ENCODE measurements at regions not wholly inside any gene's neighbourhood (a gene's known extent, or its start where the extent isn't known, plus 50 kb on each side); places are given as distances from the start of the nearest gene placed in this dataset.

DNA sequence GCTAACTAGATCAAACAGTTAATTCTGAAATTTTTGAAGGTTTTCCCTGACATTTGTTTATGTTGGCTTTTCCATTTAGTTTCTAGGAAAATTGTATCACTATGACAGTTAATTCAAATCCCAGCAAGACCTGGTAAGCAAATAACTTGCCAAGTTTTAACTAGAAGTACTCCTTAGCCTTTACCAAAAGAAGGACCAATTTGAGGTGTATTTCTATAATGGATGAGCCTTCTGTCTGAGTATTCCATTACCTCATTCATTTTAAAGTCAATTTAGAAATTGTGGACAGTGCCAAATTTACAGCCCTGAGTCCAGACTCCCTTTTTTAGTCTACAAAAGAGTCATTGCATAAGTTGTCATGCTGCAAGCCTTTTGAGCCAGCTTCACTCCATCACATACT, 687.6 kb downstream of the CETN3 start:
- no peak overlapping the region for H3K4me2 ChIP-seq (ENCODE audit: low read length)
- TF ChIP-seq EP300 (conservative IDR thresholded peaks at IDR 0.05; ENCODE audit: poor library complexity, severe bottlenecking) (no peak), SMC3 (conservative IDR thresholded peaks at IDR 0.05; ENCODE audit: poor library complexity) (no peak), RAD21 (conservative IDR thresholded peaks at IDR 0.05) (no peak), EZH2 (IDR thresholded peaks at IDR 0.05; ENCODE audit: borderline replicate concordance, insufficient read depth, low read length, poor library complexity, severe bottlenecking) (no peak)
- no peak overlapping the region for H3K9ac ChIP-seq (ENCODE audit: low read length)
- no peaks in the 10 kb centered on the region for H3F3A ChIP-seq (ENCODE audit: insufficient read depth, low read length, poor library complexity, severe bottlenecking)
- H3K36me3 ChIP-seq (ENCODE audit: insufficient read depth, low read length), result no peaks in the 10 kb centered on the region
- H3K4me3 ChIP-seq (ENCODE audit: low read length), result no peak overlapping the region
- no peaks in the 10 kb centered on the region for H3K9me2 ChIP-seq (ENCODE audit: insufficient read depth, low read length)
- no peaks in the 10 kb centered on the region for H3K79me2 ChIP-seq (replicated peaks; ENCODE audit: insufficient read depth, low read length)
- H3K27ac ChIP-seq (ENCODE audit: low read length), result no peak overlapping the region
- H4K20me1 ChIP-seq (ENCODE audit: insufficient read depth), result no peaks in the 10 kb centered on the region
- no peaks in the 10 kb centered on the region for H3K9me3 ChIP-seq (ENCODE audit: low read length)
- no peaks in the 10 kb centered on the region for H3K27me3 ChIP-seq (ENCODE audit: insufficient read depth, low read depth, low read length)
- no peak overlapping the region for H2AFZ ChIP-seq (ENCODE audit: low read depth, low read length)

GRCh38 chr5:89721353-89721752, 688.2 kb downstream of the CETN3 start:
- Histone ChIP-seq H3K9me2 (ENCODE audit: insufficient read depth, low read length) (no peaks in the 10 kb centered on the region), H3K4me2 (ENCODE audit: low read length) (no peak overlapping the region), H3K4me3 (ENCODE audit: low read length) (no peak overlapping the region), H2AFZ (ENCODE audit: low read depth, low read length) (no peak overlapping the region), H3K9me3 (ENCODE audit: low read length) (no peaks in the 10 kb centered on the region), H3K27me3 (ENCODE audit: insufficient read depth, low read depth, low read length) (no peaks in the 10 kb centered on the region), H3K9ac (ENCODE audit: low read length) (no peak overlapping the region), H3K79me2 (replicated peaks; ENCODE audit: insufficient read depth, low read length) (no peaks in the 10 kb centered on the region), H3F3A (ENCODE audit: insufficient read depth, low read length, poor library complexity, severe bottlenecking) (no peaks in the 10 kb centered on the region), H3K27ac (ENCODE audit: low read length) (no peak overlapping the region), H4K20me1 (ENCODE audit: insufficient read depth) (no peaks in the 10 kb centered on the region), H3K36me3 (ENCODE audit: insufficient read depth, low read length) (no peaks in the 10 kb centered on the region)
- TF ChIP-seq SMC3 (conservative IDR thresholded peaks at IDR 0.05; ENCODE audit: poor library complexity) (no peak), MXI1 (conservative IDR thresholded peaks at IDR 0.05; ENCODE audit: poor library complexity, severe bottlenecking) (no peak), REST (IDR thresholded peaks at IDR 0.05; ENCODE audit: borderline replicate concordance) (no peak), POLR2AphosphoS5 (IDR thresholded peaks at IDR 0.05) (no peak), EZH2 (IDR thresholded peaks at IDR 0.05; ENCODE audit: borderline replicate concordance, insufficient read depth, low read length, poor library complexity, severe bottlenecking) (no peak), RAD21 (conservative IDR thresholded peaks at IDR 0.05) (no peak), TAF1 (IDR thresholded peaks at IDR 0.05; ENCODE audit: low read depth) (no peak), EP300 (conservative IDR thresholded peaks at IDR 0.05; ENCODE audit: poor library complexity, severe bottlenecking) (no peak)
- TF ChIP-seq, protein P1, sequence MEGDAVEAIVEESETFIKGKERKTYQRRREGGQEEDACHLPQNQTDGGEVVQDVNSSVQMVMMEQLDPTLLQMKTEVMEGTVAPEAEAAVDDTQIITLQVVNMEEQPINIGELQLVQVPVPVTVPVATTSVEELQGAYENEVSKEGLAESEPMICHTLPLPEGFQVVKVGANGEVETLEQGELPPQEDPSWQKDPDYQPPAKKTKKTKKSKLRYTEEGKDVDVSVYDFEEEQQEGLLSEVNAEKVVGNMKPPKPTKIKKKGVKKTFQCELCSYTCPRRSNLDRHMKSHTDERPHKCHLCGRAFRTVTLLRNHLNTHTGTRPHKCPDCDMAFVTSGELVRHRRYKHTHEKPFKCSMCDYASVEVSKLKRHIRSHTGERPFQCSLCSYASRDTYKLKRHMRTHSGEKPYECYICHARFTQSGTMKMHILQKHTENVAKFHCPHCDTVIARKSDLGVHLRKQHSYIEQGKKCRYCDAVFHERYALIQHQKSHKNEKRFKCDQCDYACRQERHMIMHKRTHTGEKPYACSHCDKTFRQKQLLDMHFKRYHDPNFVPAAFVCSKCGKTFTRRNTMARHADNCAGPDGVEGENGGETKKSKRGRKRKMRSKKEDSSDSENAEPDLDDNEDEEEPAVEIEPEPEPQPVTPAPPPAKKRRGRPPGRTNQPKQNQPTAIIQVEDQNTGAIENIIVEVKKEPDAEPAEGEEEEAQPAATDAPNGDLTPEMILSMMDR (IDR thresholded peaks at IDR 0.05; ENCODE audit: poor library complexity, severe bottlenecking), result no peak

Data from neural cell (in vitro differentiated cells).